Stimulated activated CD4-positive, alpha-beta T cell treated with anti-CD3 and anti-CD28 coated beads, Interleukin-4, amount 100 ng/mL, for 24 hours (primary cell): ENCODE measurements at regions not wholly inside any gene's neighbourhood (a gene's known extent, or its start where the extent isn't known, plus 50 kb on each side); places are given as distances from the start of the nearest gene placed in this dataset.

Source experiments
- DNase-seq: peaks from one replicate; pipeline ENCODE4 v3.0.0-alpha.2; 2020

GRCh38 chr18:40860189-40860588 lies 1094.8 kb upstream of the PIK3C3 start:
- DNase-seq: no peak

- DNase-seq: no peak
Measured at GRCh38 chr18:40855661-40856060, 1099.4 kb upstream of the PIK3C3 start.

- no peak for DNase-seq
Measured at GRCh38 chr18:40852406-40852805, 1102.6 kb upstream of the PIK3C3 start.

GRCh38 chr18:40851014-40851429 lies 1104.0 kb upstream of the PIK3C3 start:
- no peak for DNase-seq

- DNase-seq: no peak
Measured at GRCh38 chr18:40849886-40850285, 1105.1 kb upstream of the PIK3C3 start.

GRCh38 chr18:40841467-40841866 lies 1113.6 kb upstream of the PIK3C3 start:
- no peak for DNase-seq

DNA sequence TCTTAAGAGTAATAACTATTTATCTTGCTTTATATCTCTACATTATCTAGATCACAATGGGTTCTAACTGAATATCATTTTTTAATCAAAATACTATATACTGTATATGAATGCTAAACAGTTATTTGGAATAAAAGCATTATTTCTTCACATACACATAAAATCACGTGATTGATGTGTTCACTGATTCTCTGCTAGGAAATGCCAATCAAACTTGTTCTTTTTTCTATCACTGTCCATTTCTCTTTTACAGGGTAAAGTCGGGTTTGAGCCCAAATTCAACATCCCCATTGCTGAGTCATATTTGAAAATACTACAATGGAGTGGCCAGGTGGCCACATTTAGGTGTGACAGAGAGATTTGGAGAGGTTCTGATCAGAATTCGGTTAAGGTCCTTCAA lies 1114.0 kb upstream of the PIK3C3 start:
- DNase-seq: no peak

- DNase-seq: no peak
Measured at GRCh38 chr18:40832362-40832761, 1122.7 kb upstream of the PIK3C3 start.

GRCh38 chr18:40824291-40824690 lies 1130.7 kb upstream of the PIK3C3 start:
- DNase-seq: no peak

DNA sequence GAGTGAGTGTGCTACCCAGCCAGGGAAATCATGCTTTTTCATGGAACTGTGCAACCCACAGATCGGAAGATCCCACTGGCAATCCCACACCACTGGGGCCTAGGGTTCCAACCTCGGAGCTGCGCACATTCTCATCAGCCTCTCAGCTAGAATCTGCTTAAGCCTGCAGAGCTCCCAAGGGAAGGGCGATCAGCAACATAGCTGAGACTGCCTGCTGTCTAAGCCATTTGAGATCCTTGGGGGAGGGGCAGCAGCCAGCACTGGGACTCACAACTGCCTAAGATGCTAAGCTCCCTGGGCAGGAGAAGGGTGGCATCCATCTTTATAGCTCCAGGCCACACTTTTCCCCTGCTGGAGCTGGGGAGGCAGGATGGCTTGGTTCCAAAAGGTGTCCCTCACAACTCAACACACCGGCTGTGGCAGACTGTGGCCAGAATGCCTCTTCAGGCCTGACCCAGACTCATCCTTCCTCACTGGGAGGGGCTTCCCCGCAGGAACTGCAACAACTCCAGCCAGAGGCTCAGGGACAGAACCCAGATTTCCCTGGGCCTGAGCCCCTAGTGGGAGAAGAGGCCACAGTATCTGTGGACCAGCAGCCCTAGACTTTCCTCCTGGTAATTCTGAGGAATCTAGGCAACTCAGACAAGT lies 1133.3 kb upstream of the PIK3C3 start:
- no peak for DNase-seq

GRCh38 chr18:40812981-40813515 lies 1142.0 kb upstream of the PIK3C3 start:
- no peak for DNase-seq

- no peak for DNase-seq
Measured at GRCh38 chr18:40810372-40810771, 1144.7 kb upstream of the PIK3C3 start.

DNA sequence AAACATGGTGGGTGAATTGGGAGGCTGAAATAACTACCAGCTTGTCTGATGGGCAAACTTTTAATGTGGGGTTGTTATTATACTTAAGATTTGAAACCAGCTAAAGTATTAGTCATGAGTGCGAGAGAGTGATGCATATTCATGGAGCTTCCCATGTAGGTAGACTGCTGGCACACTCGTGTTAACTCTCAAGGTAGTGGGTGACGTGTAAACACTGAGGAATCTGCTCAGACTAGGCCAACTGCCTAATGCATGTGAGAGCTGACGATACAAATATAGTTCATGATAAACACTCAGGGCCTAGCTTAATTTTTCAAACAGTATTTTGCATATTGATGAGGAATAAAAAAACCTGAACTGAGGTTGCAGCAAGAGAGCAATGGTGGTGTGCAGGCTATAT lies 1165.7 kb upstream of the PIK3C3 start:
- DNase-seq: no peak

GRCh38 chr18:40782453-40783130 lies 1172.4 kb upstream of the PIK3C3 start:
- no peak for DNase-seq

- DNase-seq: no peak
Measured at GRCh38 chr18:40769786-40770185, 1185.2 kb upstream of the PIK3C3 start.

- no peak for DNase-seq
Measured at GRCh38 chr18:40760251-40760650, 1194.8 kb upstream of the PIK3C3 start.

DNA sequence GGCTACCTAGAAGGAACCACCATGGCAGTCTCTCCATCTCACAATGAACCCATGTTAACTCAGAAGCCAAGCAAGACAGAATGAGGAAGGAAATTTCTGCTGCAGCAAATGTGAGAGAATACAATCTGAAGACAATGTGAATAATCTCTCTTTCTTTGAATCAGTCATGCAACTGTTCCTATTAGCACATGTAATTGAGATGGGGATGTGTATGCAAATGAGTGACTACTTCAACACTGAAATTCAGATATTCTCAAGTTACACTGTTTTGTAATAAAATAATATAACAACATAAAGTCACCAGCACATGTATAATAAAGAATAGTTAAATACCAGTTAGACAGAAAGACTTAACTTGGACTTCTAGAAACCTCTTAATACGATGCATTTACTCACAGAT lies 1200.6 kb upstream of the PIK3C3 start:
- no peak for DNase-seq

DNA sequence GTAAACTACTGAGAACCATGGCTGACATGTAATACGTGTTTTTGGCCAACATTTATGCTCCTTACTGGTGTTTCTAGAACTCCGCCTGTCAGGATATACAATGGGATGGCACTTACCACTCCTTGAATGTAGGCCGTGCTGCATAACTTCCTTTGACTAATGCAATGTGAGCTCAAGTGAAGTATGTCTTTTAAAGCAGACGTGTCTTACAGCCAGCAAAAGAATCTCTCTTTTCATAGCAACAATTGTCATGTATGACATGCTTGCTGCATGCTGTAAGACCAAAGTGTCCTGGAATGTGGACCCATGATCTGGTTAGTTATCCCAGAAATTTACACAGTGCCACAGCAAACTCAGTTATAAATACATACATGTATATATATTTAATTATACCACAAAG lies 1202.7 kb upstream of the PIK3C3 start:
- DNase-seq: no peak

- no peak for DNase-seq
Measured at GRCh38 chr18:40751186-40751585, 1203.8 kb upstream of the PIK3C3 start.

DNA sequence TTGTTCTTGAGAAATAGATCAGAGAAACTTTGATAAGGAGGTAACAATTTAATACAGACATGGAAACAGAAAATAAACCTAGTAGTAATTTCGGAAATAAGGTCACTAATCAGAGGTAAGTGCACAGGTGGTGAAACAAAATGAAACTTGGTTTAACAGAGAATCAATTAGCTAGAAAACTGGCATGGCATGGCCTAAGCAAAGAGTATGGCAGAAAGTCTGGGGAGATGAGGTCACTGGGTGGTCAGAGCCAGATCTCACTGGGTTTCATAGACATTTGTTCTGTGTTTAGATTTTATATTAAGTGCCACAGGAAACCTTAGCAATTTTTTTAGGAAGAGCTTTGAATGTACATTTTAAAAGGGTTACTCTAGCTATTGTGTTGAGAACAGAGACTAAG lies 1216.0 kb upstream of the PIK3C3 start:
- DNase-seq: no peak

DNA sequence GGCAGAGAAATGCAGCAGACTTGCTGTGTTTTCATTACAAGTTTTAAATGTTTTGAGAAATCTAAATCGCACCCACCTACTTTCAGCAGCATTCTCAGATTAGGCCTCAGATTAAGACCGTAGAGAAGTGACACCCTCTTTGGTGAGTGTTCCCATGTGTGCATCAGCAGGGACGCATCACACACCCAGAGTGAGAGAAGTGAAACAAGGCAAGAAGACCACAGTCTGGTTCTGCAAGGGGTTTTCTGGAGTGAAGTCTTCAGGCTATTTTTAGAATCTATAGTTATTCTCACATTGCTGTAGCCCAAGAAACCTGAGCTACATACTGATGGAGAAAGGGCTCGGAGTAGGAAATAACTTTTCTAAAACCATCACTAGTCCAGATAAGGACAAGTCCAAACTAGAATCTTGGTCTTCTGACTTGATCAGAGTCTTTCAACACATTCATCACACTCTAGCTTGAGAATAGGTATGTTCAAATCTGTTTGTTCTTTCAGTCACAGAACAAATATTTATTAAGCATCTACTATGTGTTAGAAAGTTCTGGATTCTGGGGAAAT lies 1216.6 kb upstream of the PIK3C3 start:
- DNase-seq: no peak

- no peak for DNase-seq
Measured at GRCh38 chr18:40708726-40709125, 1246.3 kb upstream of the PIK3C3 start.

- DNase-seq: no peak
Measured at GRCh38 chr18:40707797-40708196, 1247.2 kb upstream of the PIK3C3 start.

DNA sequence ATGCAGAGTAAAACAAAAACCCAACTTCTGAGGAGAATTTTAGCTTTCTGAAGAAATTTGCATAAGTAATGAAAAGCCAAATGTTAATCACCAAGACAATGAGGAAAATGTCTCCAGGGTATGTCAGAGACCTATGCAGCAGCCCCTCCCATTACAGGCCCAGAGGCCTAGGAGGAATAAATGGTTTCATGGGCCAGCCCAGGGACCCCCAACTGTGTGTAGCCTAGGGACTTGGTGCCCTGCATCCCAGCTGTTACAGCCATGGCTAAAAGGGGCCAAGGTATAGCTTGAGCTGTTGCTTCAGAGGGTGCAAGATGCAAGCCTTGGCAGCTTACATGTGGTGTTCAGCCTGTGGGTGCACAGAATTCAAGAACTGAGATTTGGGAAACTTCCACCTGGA lies 1256.9 kb upstream of the PIK3C3 start:
- DNase-seq: no peak
